PC-9 (cell line): ENCODE measurements at regions not wholly inside any gene's neighbourhood (a gene's known extent, or its start where the extent isn't known, plus 50 kb on each side); places are given as distances from the start of the nearest gene placed in this dataset.

Experiments
- EZH2 ChIP-seq: fragments of 200-600 bp; sonication (generic); IDR thresholded peaks from 2 replicates; pipeline ENCODE4 v1.8.0; 2017; ENCODE audit warnings: antibody characterized with exemption, low read depth
- TF ChIP-seq, protein P1 (sequence below): fragments of 200-600 bp; sonication (generic); conservative IDR thresholded peaks from 2 replicates; pipeline ENCODE4 v1.6.1; 2017; ENCODE audit warnings: mixed run types, antibody characterized with exemption, mild to moderate bottlenecking, moderate library complexity

DNA sequence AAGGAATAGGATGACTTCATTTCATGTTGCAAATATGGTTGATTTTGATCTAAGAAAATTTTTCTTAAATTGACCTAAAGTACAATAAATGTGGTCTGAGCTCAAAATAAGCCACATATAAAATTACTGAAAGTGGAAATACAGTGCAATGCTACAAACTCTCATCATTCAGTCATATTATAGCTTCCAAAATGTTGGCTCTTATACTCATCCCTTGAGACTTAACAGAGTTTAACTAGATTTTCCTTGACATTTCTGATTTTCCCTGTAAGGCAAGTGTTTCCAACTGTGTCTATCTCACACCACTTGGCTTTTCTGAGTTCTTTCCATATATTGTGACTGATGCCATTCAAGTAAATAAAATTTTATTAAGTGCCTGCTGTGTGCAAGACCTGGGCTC lies 123.7 kb upstream of the NTF3 start:
- TF ChIP-seq, protein P1, sequence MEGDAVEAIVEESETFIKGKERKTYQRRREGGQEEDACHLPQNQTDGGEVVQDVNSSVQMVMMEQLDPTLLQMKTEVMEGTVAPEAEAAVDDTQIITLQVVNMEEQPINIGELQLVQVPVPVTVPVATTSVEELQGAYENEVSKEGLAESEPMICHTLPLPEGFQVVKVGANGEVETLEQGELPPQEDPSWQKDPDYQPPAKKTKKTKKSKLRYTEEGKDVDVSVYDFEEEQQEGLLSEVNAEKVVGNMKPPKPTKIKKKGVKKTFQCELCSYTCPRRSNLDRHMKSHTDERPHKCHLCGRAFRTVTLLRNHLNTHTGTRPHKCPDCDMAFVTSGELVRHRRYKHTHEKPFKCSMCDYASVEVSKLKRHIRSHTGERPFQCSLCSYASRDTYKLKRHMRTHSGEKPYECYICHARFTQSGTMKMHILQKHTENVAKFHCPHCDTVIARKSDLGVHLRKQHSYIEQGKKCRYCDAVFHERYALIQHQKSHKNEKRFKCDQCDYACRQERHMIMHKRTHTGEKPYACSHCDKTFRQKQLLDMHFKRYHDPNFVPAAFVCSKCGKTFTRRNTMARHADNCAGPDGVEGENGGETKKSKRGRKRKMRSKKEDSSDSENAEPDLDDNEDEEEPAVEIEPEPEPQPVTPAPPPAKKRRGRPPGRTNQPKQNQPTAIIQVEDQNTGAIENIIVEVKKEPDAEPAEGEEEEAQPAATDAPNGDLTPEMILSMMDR: no peak
- no peak for TF ChIP-seq EZH2
